Liver (tissue), 3 donors: ENCODE measurements at regions not wholly inside any gene's neighbourhood (a gene's known extent, or its start where the extent isn't known, plus 50 kb on each side); places are given as distances from the start of the nearest gene placed in this dataset.

Experiments
- EGR1 ChIP-seq, 2 donors: IDR thresholded peaks; 2 replicates each; pipeline ENCODE4 v1.6.1; 2016 to 2018; ENCODE audit warnings: antibody characterized with exemption in 2 of 2, low read depth in 2 of 2
- SP1 ChIP-seq: IDR thresholded peaks from 2 replicates; pipeline ENCODE4 v1.6.1; 2018; ENCODE audit warnings: antibody characterized with exemption, mild to moderate bottlenecking
- YY1 ChIP-seq: IDR thresholded peaks from 2 replicates; pipeline ENCODE4 v1.6.1; 2016; ENCODE audit warnings: antibody characterized with exemption, mild to moderate bottlenecking
- TF ChIP-seq, protein P1 (sequence below): fragments of 150-350 bp; IDR thresholded peaks from 2 replicates; pipeline ENCODE4 v1.5.1; 2017; ENCODE audit warnings: improper control_type of control experiment, low read depth, low read length; ENCODE audit not compliant: missing input control
- TF ChIP-seq, protein P2 (sequence below): IDR thresholded peaks from 2 replicates; pipeline ENCODE4 v1.6.1; 2016; ENCODE audit warnings: antibody characterized with exemption, mild to moderate bottlenecking
- donor health status: healthy.
- donor health status: healthy.

DNA sequence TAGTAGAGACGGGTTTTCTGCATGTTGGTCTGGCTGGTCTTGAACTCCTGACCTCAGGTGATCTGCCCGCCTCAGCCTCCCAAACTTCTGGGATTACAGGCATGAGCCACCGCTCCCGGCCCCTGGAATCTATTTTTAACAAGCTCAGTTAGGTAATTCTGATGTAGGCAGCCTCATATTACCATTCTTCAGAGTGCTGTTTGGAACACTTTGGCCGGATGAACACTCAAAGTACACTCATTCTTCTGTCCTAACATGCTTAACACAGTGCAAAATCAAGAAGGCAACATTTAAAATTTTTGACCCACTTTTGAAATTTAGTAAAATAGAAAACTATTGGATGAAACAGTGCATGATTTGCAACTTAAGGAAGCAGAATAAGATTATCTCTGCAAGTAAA, 586.7 kb upstream of the CHORDC1 start:
- TF ChIP-seq EGR1 (IDR thresholded peaks at IDR 0.05; ENCODE audit: low read depth in 2 of 2) (no peak), SP1 (no peak), YY1 (no peak)
- TF ChIP-seq, protein P1, sequence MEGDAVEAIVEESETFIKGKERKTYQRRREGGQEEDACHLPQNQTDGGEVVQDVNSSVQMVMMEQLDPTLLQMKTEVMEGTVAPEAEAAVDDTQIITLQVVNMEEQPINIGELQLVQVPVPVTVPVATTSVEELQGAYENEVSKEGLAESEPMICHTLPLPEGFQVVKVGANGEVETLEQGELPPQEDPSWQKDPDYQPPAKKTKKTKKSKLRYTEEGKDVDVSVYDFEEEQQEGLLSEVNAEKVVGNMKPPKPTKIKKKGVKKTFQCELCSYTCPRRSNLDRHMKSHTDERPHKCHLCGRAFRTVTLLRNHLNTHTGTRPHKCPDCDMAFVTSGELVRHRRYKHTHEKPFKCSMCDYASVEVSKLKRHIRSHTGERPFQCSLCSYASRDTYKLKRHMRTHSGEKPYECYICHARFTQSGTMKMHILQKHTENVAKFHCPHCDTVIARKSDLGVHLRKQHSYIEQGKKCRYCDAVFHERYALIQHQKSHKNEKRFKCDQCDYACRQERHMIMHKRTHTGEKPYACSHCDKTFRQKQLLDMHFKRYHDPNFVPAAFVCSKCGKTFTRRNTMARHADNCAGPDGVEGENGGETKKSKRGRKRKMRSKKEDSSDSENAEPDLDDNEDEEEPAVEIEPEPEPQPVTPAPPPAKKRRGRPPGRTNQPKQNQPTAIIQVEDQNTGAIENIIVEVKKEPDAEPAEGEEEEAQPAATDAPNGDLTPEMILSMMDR, result no peak
- TF ChIP-seq, protein P2, sequence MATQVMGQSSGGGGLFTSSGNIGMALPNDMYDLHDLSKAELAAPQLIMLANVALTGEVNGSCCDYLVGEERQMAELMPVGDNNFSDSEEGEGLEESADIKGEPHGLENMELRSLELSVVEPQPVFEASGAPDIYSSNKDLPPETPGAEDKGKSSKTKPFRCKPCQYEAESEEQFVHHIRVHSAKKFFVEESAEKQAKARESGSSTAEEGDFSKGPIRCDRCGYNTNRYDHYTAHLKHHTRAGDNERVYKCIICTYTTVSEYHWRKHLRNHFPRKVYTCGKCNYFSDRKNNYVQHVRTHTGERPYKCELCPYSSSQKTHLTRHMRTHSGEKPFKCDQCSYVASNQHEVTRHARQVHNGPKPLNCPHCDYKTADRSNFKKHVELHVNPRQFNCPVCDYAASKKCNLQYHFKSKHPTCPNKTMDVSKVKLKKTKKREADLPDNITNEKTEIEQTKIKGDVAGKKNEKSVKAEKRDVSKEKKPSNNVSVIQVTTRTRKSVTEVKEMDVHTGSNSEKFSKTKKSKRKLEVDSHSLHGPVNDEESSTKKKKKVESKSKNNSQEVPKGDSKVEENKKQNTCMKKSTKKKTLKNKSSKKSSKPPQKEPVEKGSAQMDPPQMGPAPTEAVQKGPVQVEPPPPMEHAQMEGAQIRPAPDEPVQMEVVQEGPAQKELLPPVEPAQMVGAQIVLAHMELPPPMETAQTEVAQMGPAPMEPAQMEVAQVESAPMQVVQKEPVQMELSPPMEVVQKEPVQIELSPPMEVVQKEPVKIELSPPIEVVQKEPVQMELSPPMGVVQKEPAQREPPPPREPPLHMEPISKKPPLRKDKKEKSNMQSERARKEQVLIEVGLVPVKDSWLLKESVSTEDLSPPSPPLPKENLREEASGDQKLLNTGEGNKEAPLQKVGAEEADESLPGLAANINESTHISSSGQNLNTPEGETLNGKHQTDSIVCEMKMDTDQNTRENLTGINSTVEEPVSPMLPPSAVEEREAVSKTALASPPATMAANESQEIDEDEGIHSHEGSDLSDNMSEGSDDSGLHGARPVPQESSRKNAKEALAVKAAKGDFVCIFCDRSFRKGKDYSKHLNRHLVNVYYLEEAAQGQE, result no peak
